ENCODE measurements at regions not wholly inside any gene's neighbourhood (a gene's known extent, or its start where the extent isn't known, plus 50 kb on each side); places are given as distances from the start of the nearest gene placed in this dataset.

DNA sequence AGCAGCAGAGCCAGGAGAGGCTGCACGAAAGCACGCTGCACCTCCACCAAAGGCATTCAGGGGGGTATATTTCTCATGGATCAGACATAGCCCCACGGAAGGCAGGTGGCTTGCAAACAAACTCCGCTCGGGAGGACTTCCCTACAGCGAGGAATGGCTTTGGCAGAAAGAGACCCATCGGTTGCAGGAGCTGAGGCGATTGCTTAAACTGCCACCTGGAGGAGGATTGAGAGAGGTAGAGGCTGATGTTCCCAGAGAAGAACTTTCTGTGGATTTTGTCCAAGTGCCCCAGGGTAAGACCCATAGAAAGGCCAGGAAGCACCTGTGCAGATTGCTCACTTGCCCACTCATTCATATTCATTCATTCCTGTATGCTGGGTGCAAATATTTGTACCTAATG is 89.1 kb downstream of the NEUROD6 start:
- H3K27me3 Mint-ChIP-seq, result peaks cover 2% of the 10 kb centered on the region
- no peak for ATAC-seq
- H3K9me3 Mint-ChIP-seq, result no peaks in the 10 kb centered on the region
- no peaks in the 10 kb centered on the region for H3K4me1 Mint-ChIP-seq (ENCODE audit: low read depth)
- ChIA-PET POLR2A (no interaction called here), CTCF (no interaction called here)
- TF ChIP-seq, protein P1, sequence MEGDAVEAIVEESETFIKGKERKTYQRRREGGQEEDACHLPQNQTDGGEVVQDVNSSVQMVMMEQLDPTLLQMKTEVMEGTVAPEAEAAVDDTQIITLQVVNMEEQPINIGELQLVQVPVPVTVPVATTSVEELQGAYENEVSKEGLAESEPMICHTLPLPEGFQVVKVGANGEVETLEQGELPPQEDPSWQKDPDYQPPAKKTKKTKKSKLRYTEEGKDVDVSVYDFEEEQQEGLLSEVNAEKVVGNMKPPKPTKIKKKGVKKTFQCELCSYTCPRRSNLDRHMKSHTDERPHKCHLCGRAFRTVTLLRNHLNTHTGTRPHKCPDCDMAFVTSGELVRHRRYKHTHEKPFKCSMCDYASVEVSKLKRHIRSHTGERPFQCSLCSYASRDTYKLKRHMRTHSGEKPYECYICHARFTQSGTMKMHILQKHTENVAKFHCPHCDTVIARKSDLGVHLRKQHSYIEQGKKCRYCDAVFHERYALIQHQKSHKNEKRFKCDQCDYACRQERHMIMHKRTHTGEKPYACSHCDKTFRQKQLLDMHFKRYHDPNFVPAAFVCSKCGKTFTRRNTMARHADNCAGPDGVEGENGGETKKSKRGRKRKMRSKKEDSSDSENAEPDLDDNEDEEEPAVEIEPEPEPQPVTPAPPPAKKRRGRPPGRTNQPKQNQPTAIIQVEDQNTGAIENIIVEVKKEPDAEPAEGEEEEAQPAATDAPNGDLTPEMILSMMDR (IDR thresholded peaks at IDR 0.05), result no peak
- H3K27ac Mint-ChIP-seq, result no peak overlapping the region
- H3K4me3 Mint-ChIP-seq, result no peak overlapping the region
- no peak for DNase-seq
- intact Hi-C loops (cut with micrococcal nuclease), result no loop called here
- no peaks in the 10 kb centered on the region for H3K36me3 Mint-ChIP-seq (ENCODE audit: low read depth)

DNA sequence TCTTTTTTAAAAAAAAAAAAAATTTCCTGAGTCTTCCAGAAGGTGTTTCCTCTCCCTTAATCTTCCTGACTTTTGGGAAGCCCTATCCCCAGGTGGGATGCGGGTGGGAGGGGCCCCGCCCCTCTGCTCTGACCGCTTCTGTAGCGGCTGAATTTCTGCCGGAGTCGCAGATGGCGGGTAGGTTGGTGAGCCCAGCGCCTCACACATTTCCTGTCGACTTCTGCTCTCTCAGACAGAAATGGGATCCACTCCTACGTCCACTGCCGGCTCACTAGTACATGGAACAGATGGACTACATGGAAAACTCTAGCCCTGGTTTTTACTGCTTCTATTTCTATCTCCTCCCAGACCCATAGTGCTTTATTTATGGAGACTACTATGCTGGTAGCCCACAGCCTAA is 90.9 kb downstream of the NEUROD6 start:
- intact Hi-C loops (cut with micrococcal nuclease), result no loop called here
- H3K27me3 Mint-ChIP-seq, result peaks cover 2% of the 10 kb centered on the region
- no peak overlapping the region for H3K4me3 Mint-ChIP-seq
- POLR2A ChIA-PET, result no interaction called here
- TF ChIP-seq, protein P1 (IDR thresholded peaks at IDR 0.05), result no peak
- no peak for DNase-seq
- no peaks in the 10 kb centered on the region for H3K4me1 Mint-ChIP-seq (ENCODE audit: low read depth)
- ATAC-seq, result no peak
- no peaks in the 10 kb centered on the region for H3K36me3 Mint-ChIP-seq (ENCODE audit: low read depth)
- CTCF ChIA-PET, result no interaction called here
- no peak overlapping the region for H3K27ac Mint-ChIP-seq
- no peaks in the 10 kb centered on the region for H3K9me3 Mint-ChIP-seq

DNA sequence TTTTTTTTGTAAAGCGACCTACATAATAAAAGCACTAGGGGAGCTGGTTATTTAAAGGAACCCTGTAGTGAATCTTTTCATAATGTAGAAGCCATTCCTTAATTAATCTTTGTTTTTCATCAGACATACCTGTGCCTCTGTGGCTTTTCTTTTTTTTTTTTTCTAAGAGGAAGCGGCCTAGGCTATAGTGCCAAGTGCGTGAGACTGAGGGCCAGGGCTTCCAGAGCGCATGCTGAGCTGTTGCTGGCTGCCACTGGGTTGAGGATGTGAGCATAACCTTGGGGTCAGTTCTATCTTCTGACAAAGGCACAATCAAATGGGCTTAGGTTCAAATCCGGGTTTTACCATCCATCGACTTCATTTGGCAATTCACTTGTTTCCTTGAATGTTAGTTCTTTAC is 103.7 kb downstream of the NEUROD6 start:
- H3K36me3 Mint-ChIP-seq (ENCODE audit: low read depth), result no peaks in the 10 kb centered on the region
- intact Hi-C loops (cut with micrococcal nuclease), result no loop called here
- no peaks in the 10 kb centered on the region for H3K9me3 Mint-ChIP-seq
- no peak for DNase-seq
- H3K4me3 Mint-ChIP-seq, result no peak overlapping the region
- ChIA-PET POLR2A (no interaction called here), CTCF (no interaction called here)
- ATAC-seq, result no peak
- no peak overlapping the region for H3K27ac Mint-ChIP-seq
- TF ChIP-seq, protein P1 (IDR thresholded peaks at IDR 0.05), result no peak
- no peaks in the 10 kb centered on the region for H3K27me3 Mint-ChIP-seq
- H3K4me1 Mint-ChIP-seq (ENCODE audit: low read depth), result no peaks in the 10 kb centered on the region

DNA sequence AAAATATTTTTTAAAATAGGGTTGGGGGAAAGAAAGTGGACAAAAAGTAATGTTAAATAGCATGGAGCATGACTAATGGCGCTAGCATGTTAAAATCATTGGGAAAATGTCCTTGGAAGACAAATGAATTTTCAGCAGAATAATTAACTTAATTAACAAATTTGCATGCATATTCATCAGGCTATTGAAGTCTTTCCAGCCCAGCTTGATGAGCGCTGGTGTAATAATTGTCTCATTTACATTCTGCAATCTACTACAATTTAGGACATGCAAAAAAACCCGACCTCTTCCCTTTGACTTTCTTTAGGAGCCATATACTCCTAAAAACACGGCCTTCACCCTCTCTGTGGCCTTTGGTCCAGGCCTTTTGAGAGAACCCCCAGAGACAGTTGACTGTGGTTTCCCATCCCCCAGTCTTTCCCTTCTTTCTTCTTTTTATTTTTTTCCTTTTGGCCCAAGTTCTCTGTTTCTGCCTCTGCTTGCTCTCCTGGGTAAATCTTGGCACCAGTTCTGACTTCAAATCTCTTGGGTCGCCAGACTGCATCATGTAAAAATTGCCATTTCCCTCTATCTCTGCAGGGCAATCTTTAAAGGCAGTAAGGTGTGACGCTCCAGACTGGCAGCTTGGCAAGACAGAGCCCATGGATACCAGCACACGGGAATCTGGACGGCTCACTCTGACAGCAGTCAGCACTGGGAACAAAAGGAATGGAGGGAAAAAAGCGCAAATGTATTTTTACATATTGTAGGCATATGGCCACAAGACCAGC is 105.5 kb downstream of the NEUROD6 start:
- ChIA-PET CTCF (no interaction called here), POLR2A (no interaction called here)
- ATAC-seq, result no peak
- Mint-ChIP-seq H3K4me1 (ENCODE audit: low read depth) (no peaks in the 10 kb centered on the region), H3K36me3 (ENCODE audit: low read depth) (no peaks in the 10 kb centered on the region), H3K9me3 (no peaks in the 10 kb centered on the region), H3K27me3 (no peaks in the 10 kb centered on the region), H3K27ac (no peak overlapping the region), H3K4me3 (no peak overlapping the region)
- DNase-seq, result no peak
- intact Hi-C loops (cut with micrococcal nuclease), result no loop called here
- TF ChIP-seq, protein P1 (IDR thresholded peaks at IDR 0.05), result no peak

DNA sequence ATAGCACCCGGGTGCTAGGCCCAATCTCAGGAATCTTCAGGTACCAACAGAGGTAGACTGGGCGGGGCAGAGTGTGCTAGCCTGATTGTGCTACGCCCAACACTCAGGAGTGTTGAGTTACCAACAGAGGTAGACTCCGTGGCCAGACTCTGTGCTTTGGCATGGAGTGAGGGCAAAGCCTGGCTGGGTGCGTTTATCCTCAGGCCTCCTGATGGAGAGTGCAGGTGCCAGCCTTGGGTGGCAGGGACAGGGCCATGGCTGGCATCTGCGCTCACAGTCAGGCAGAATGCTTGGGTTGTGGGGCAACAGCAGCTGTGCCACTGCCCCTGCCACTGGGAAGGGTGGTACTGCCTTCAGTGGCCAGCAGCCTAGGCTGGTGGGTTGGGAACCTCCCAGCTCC is 111.6 kb downstream of the NEUROD6 start:
- CTCF ChIA-PET, result no interaction called here
- Mint-ChIP-seq H3K4me1 (ENCODE audit: low read depth) (no peaks in the 10 kb centered on the region), H3K27me3 (no peaks in the 10 kb centered on the region), H3K36me3 (ENCODE audit: low read depth) (no peaks in the 10 kb centered on the region), H3K9me3 (peaks cover 10% of the 10 kb centered on the region), H3K27ac (no peak overlapping the region), H3K4me3 (no peak overlapping the region)
- TF ChIP-seq, protein P1 (IDR thresholded peaks at IDR 0.05), result no peak
- DNase-seq (no peak), ATAC-seq (no peak)
- intact Hi-C loops (cut with micrococcal nuclease), result no loop called here
- POLR2A ChIA-PET, result no interaction called here

Measured in activated CD8-positive, alpha-beta T cell treated with anti-CD3 and anti-CD28 coated beads for 36 hours (primary cell).